Aorta (tissue), 5 donors: ENCODE measurements at regions not wholly inside any gene's neighbourhood (a gene's known extent, or its start where the extent isn't known, plus 50 kb on each side); places are given as distances from the start of the nearest gene placed in this dataset.

ENCODE experiments used
- ATAC-seq: fragments of 200-7000 bp; cut with Tn5 transposase; one replicate; pipeline ENCODE4 v1.9.1; 2022; ENCODE audit warnings: moderate library complexity; ENCODE audit not compliant: low FRiP score
- DNase-seq, 2 donors: peaks; one replicate each; pipeline ENCODE4 v3.0.0-alpha.2; 2020
- H3K27ac ChIP-seq, 2 donors: one replicate each; pipeline ENCODE4 v1.5.1; 2013; ENCODE audit warnings: low read length in 2 of 2, mild to moderate bottlenecking in 2 of 2, moderate library complexity in 2 of 2, control low read depth in 1 of 2, inconsistent platforms in 1 of 2, low read depth in 1 of 2
- H3K27me3 ChIP-seq, 2 donors: one replicate each; pipeline ENCODE4 v1.6.1; 2013; ENCODE audit warnings: control low read depth in 1 of 2, low read length in 1 of 2, mild to moderate bottlenecking in 1 of 2, moderate library complexity in 1 of 2; ENCODE audit not compliant: insufficient read depth in 2 of 2, control insufficient read depth in 1 of 2
- H3K36me3 ChIP-seq, 2 donors: one replicate each; pipeline ENCODE4 v1.6.1; 2013; ENCODE audit warnings: control low read depth in 1 of 2, low read length in 1 of 2, mild to moderate bottlenecking in 1 of 2; ENCODE audit not compliant: insufficient read depth in 2 of 2, control insufficient read depth in 1 of 2
- H3K4me1 ChIP-seq, 2 donors: one replicate each; pipeline ENCODE4 v1.6.1; 2013; ENCODE audit warnings: low read length in 2 of 2, control low read depth in 1 of 2, mild to moderate bottlenecking in 1 of 2, moderate library complexity in 1 of 2; ENCODE audit not compliant: insufficient read depth in 2 of 2, control insufficient read depth in 1 of 2
- H3K4me3 ChIP-seq, 2 donors: one replicate each; pipeline ENCODE4 v1.5.1; 2013; ENCODE audit warnings: low read length in 2 of 2, control low read depth in 1 of 2, mild to moderate bottlenecking in 1 of 2
- H3K9me3 ChIP-seq: one replicate; pipeline ENCODE4 v1.6.1; 2013; ENCODE audit warnings: mild to moderate bottlenecking, low read length; ENCODE audit not compliant: control insufficient read depth
- WGBS, 2 donors: extraction: QIAGEN DNeasy Blood & Tissue Kit; methylation state at CpG; one replicate each; pipeline ENCODE4 v1.1.7; 2013; 5-methylcytosine and 5-hydroxymethylcytosine counted together
- intact Hi-C, 2 donors: fragments of 100-400 bp; cut with DNase I; formaldehyde crosslinking; loops; one replicate each; pipeline versions ENCODE4 v1.14.2 to v1.15.0; 2022
- donor health status: healthy with polysubstance abuse.
- donor health status: Bipolar disorder and iron deficiency.
- donor health status: DM: no; HTN: no; CAD: no.
- donor health status: DM: no; HTN: no; CAD: no.
- donor health status: DM: yes; HTN: yes; CAD: no.

GRCh38 chr12:91617818-91618217, 435.2 kb upstream of the DCN start:
- no peak for DNase-seq
- Histone ChIP-seq H3K4me3 (no peak overlapping the region), H3K27ac (no peak overlapping the region), H3K9me3 (no peaks in the 10 kb centered on the region), H3K4me1 (no peaks in the 10 kb centered on the region), H3K36me3 (no peaks in the 10 kb centered on the region), H3K27me3 (no peaks in the 10 kb centered on the region)
- intact Hi-C loops, result no loop called here
- no peak for ATAC-seq
- WGBS, 2 donors, result 88 to 93% methylated on average over 1 of the region's 1 CpG

GRCh38 chr12:91616416-91616815, 433.8 kb upstream of the DCN start:
- ATAC-seq (no peak), DNase-seq (no peak)
- Histone ChIP-seq H3K9me3 (no peaks in the 10 kb centered on the region), H3K36me3 (no peaks in the 10 kb centered on the region), H3K4me3 (no peak overlapping the region), H3K27me3 (no peaks in the 10 kb centered on the region), H3K27ac (no peak overlapping the region), H3K4me1 (no peaks in the 10 kb centered on the region)
- whole genome bisulfite sequencing, 2 donors, result 83 to 93% methylated on average over 2 of the region's 2 CpGs
- intact Hi-C loops, result no loop called here

GRCh38 chr12:91613223-91613779, 430.7 kb upstream of the DCN start:
- no peaks in the 10 kb centered on the region for H3K27me3 ChIP-seq
- H3K4me3 ChIP-seq, result no peak overlapping the region
- no peaks in the 10 kb centered on the region for H3K4me1 ChIP-seq
- H3K36me3 ChIP-seq, result no peaks in the 10 kb centered on the region
- WGBS, 2 donors, result 88 to 93% methylated on average over 4 of the region's 4 CpGs
- ATAC-seq, result no peak
- no peak overlapping the region for H3K27ac ChIP-seq
- H3K9me3 ChIP-seq, result no peaks in the 10 kb centered on the region
- intact Hi-C loops, result no loop called here
- DNase-seq, result no peak

GRCh38 chr12:91610561-91610960, 427.9 kb upstream of the DCN start:
- WGBS, 2 donors, result 67 to 86% methylated on average over 3 of the region's 3 CpGs
- Histone ChIP-seq H3K27ac (no peak overlapping the region), H3K27me3 (no peaks in the 10 kb centered on the region), H3K9me3 (no peaks in the 10 kb centered on the region), H3K36me3 (no peaks in the 10 kb centered on the region), H3K4me3 (no peak overlapping the region), H3K4me1 (no peaks in the 10 kb centered on the region)
- no peak for ATAC-seq
- intact Hi-C loops, result no loop called here
- no peak for DNase-seq

GRCh38 chr12:91609283-91609682, 426.7 kb upstream of the DCN start:
- ATAC-seq (no peak), DNase-seq (no peak)
- Histone ChIP-seq H3K4me3 (no peak overlapping the region), H3K27ac (no peak overlapping the region), H3K27me3 (no peaks in the 10 kb centered on the region), H3K9me3 (no peaks in the 10 kb centered on the region), H3K36me3 (no peaks in the 10 kb centered on the region), H3K4me1 (no peaks in the 10 kb centered on the region)
- 83 to 89% methylated on average over 1 of the region's 1 CpG for WGBS, 2 donors
- intact Hi-C loops, result no loop called here

- no peak overlapping the region for H3K27ac ChIP-seq
- H3K4me3 ChIP-seq, result no peak overlapping the region
- no peaks in the 10 kb centered on the region for H3K4me1 ChIP-seq
- intact Hi-C loops, result no loop called here
- no peaks in the 10 kb centered on the region for H3K27me3 ChIP-seq
- H3K9me3 ChIP-seq, result no peaks in the 10 kb centered on the region
- DNase-seq (no peak), ATAC-seq (no peak)
- no peaks in the 10 kb centered on the region for H3K36me3 ChIP-seq
Measured at GRCh38 chr12:91608542-91608941, 425.9 kb upstream of the DCN start.

- Histone ChIP-seq H3K4me1 (no peaks in the 10 kb centered on the region), H3K27me3 (no peaks in the 10 kb centered on the region), H3K36me3 (no peaks in the 10 kb centered on the region), H3K4me3 (no peak overlapping the region), H3K9me3 (no peaks in the 10 kb centered on the region), H3K27ac (no peak overlapping the region)
- DNase-seq (no peak), ATAC-seq (no peak)
- intact Hi-C loops, result no loop called here
- 75 to 80% methylated on average over 3 of the region's 3 CpGs for WGBS, 2 donors
Measured at GRCh38 chr12:91606662-91607377, 424.2 kb upstream of the DCN start.

- intact Hi-C loops, result no loop called here
- Histone ChIP-seq H3K4me3 (no peak overlapping the region), H3K36me3 (no peaks in the 10 kb centered on the region), H3K9me3 (no peaks in the 10 kb centered on the region), H3K4me1 (no peaks in the 10 kb centered on the region), H3K27me3 (no peaks in the 10 kb centered on the region), H3K27ac (no peak overlapping the region)
- 57 to 58% methylated on average over 6 of the region's 6 CpGs for WGBS, 2 donors
- ATAC-seq (no peak), DNase-seq (no peak)
Measured at GRCh38 chr12:91604897-91605296, 422.3 kb upstream of the DCN start.

GRCh38 chr12:91603060-91603459, 420.4 kb upstream of the DCN start:
- no peak overlapping the region for H3K27ac ChIP-seq
- H3K27me3 ChIP-seq, result no peaks in the 10 kb centered on the region
- ATAC-seq, result no peak
- WGBS, 2 donors, result 6 to 8% methylated on average over 2 of the region's 2 CpGs
- no peaks in the 10 kb centered on the region for H3K36me3 ChIP-seq
- peaks cover 3% of the 10 kb centered on the region for H3K9me3 ChIP-seq
- DNase-seq, result no peak
- H3K4me1 ChIP-seq, result no peaks in the 10 kb centered on the region
- H3K4me3 ChIP-seq, result no peak overlapping the region
- intact Hi-C loops, result no loop called here
